ENCODE measurements at regions not wholly inside any gene's neighbourhood (a gene's known extent, or its start where the extent isn't known, plus 50 kb on each side); places are given as distances from the start of the nearest gene placed in this dataset.
A peak's percentile ranks its signal among the peaks of the same experiment; 100 is the strongest.
"Not testable (repeated sequence)": the region's sequence is repeated elsewhere in the genome, so short reads cannot be mapped to it uniquely, and the experiment has no call there.

GRCh38 chr10:34880817-34881216 is 65.7 kb upstream of the PARD3 start:
- no peak for ATAC-seq
- intact Hi-C loops (cut with DNase I, micrococcal nuclease), result no loop called here
- no peak for DNase-seq

- ATAC-seq; intact Hi-C loops (cut with DNase I, micrococcal nuclease): not testable (repeated sequence)
Measured at GRCh38 chr10:34878651-34879050, 63.6 kb upstream of the PARD3 start.

GRCh38 chr10:34875061-34875460 is 60.0 kb upstream of the PARD3 start:
- intact Hi-C loops (cut with DNase I, micrococcal nuclease), result no loop called here
- ATAC-seq, result no peak
- DNase-seq, result no peak

More at GRCh38 chr10:34878651-34879050, 63.6 kb upstream of the PARD3 start:
- not testable (repeated sequence) for DNase-seq

DNA sequence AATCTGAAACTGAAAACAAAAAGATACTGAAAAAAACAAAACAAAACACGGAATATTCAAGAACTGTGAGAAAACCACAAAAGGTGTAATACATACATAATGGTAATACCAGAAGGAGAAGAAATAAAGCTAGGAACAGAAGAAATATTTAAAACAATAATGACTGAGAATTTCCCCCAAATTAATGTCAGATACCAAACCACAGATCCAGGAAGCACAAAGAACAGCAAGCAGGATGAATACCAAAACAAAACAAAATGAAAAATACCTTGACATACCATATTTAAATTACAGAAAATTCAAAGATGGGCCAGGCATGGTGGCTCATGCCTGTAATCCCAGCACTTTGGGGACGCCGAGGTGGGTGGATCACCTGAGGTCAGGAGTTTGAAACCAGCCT is 57.7 kb upstream of the PARD3 start:
- intact Hi-C loops (cut with DNase I, micrococcal nuclease), result no loop called here
- ATAC-seq (no peak), DNase-seq (no peak)

DNA sequence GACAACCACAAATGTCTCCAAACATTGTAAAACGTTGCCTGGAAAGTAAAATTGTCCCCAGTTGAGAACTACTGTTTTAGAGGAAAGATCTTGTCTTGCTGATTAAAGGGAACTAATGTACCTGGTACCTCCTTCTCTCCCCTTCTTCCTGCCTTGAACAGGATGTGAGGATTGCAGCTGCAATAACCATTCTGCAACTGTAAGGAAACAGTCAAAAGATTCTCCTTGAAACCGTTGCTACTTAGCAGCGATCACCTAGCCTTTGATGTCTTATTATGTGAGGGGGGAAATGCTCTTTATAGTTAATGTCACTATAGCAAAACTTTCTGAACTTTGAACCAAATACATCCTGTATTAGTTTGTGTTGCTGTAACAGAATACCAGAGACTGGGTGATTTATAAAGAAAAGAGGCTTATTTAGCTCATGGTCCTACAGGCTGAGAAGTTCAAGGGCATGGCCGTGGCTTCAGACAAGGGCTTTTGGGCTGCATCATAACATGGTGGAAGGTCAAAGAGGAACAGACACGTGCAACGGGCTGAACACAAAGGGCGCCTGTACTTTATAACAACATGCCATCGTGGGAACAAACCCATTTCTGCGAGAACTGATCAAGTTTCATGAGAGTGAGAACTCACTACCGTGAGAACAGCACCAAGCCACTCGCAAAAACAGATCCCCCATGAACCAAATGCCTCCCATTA is 54.2 kb upstream of the PARD3 start:
- ATAC-seq, result no peak
- no peak for DNase-seq
- intact Hi-C loops (cut with DNase I, micrococcal nuclease), result no loop called here

GRCh38 chr10:34868589-34868988 is 53.5 kb upstream of the PARD3 start:
- intact Hi-C loops (cut with DNase I, micrococcal nuclease), result no loop called here
- no peak for ATAC-seq
- no peak for DNase-seq

- peak; percentile 42 for ATAC-seq
- intact Hi-C loops (cut with DNase I, micrococcal nuclease), result no loop called here
- DNase-seq, result peak; percentile 51 to 57
Measured at GRCh38 chr10:34866848-34867247, 51.8 kb upstream of the PARD3 start.
